Neutrophil (primary cell): ENCODE measurements at regions not wholly inside any gene's neighbourhood (a gene's known extent, or its start where the extent isn't known, plus 50 kb on each side); places are given as distances from the start of the nearest gene placed in this dataset.
A peak's percentile ranks its signal among the peaks of the same experiment; 100 is the strongest.

Source experiments
- H3K27ac ChIP-seq: fragments of 200-600 bp; sonication (generic); 2 replicates; pipeline ENCODE4 v1.5.1; 2016; ENCODE audit warnings: mild to moderate bottlenecking, moderate library complexity
- H3K27me3 ChIP-seq: fragments of 200-600 bp; sonication (generic); 2 replicates; pipeline ENCODE4 v1.6.0; 2016; ENCODE audit warnings: mild to moderate bottlenecking
- H3K36me3 ChIP-seq: fragments of 200-600 bp; sonication (generic); 2 replicates; pipeline ENCODE4 v1.5.1; 2017
- H3K4me1 ChIP-seq, 2 experiments: fragments of 200-600 bp in 1 of 2; sonication (generic) in 1 of 2; 1 replicate in 1 of 2; 2 replicates in 1 of 2; pipeline versions ENCODE4 v1.5.1 to v1.6.1; 2013 to 2016; ENCODE audit warnings: low read depth in 1 of 2, low read length in 1 of 2, mild to moderate bottlenecking in 1 of 2, moderate library complexity in 1 of 2; ENCODE audit not compliant: control insufficient read depth in 1 of 2, insufficient read depth in 1 of 2
- H3K4me3 ChIP-seq, 2 experiments: fragments of 200-600 bp in 1 of 2; sonication (generic) in 1 of 2; 1 replicate in 1 of 2; 2 replicates in 1 of 2; pipeline ENCODE4 v1.5.1; 2013 to 2016; ENCODE audit warnings: low read depth in 1 of 2, low read length in 1 of 2, mild to moderate bottlenecking in 1 of 2, moderate library complexity in 1 of 2
- H3K9me3 ChIP-seq: fragments of 200-600 bp; sonication (generic); 2 replicates; pipeline ENCODE4 v1.5.1; 2016
- TF ChIP-seq, protein P1 (sequence below): fragments of 200-600 bp; sonication (generic); IDR thresholded peaks from 2 replicates; pipeline ENCODE4 v1.5.1; 2016; ENCODE audit warnings: antibody characterized with exemption

DNA sequence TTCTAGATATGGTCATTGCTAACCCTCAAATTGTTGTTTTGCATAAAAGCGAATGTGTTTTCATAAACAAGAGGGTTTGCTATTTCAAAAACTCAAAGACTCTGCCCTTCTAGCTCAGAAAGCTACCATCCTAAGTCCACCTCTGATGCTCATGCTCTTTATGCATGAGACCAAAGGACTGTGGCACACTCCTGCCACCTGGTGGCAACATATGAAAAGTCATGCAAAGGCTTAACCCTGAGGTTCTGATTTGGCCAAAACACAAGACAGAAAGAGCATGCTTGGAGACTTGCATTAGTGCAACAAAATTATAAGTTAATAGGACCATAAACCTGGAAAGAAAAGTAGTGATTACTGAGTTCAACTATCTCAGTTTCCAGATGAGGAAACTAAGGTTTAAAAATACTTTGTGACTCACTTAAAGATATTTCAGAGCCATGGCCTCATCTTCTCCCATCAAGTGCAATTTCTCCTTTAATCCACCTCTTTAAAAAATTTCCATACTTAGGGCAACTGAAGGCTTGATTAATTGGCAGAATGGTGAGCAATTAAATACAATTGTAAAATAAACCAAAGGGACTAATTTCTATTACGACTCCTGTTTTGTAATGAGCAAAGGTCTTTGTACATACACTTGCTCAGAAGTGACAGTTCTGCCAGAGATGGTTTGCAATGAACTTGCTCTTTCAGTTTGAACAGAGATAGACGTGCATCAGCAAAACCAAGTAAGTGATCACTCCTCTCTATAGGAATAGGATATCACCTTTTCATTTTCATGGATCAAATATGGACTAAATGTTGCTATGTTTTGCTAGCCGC is 110.7 kb upstream of the RAD23B start:
- no peaks in the 10 kb centered on the region for H3K27me3 ChIP-seq
- H3K27ac ChIP-seq = no peak overlapping the region
- TF ChIP-seq, protein P1, sequence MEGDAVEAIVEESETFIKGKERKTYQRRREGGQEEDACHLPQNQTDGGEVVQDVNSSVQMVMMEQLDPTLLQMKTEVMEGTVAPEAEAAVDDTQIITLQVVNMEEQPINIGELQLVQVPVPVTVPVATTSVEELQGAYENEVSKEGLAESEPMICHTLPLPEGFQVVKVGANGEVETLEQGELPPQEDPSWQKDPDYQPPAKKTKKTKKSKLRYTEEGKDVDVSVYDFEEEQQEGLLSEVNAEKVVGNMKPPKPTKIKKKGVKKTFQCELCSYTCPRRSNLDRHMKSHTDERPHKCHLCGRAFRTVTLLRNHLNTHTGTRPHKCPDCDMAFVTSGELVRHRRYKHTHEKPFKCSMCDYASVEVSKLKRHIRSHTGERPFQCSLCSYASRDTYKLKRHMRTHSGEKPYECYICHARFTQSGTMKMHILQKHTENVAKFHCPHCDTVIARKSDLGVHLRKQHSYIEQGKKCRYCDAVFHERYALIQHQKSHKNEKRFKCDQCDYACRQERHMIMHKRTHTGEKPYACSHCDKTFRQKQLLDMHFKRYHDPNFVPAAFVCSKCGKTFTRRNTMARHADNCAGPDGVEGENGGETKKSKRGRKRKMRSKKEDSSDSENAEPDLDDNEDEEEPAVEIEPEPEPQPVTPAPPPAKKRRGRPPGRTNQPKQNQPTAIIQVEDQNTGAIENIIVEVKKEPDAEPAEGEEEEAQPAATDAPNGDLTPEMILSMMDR = peak; percentile 47
- peaks cover 0 to 4% of the 10 kb centered on the region in 2 experiments for H3K4me1 ChIP-seq
- no peak overlapping the region for H3K4me3 ChIP-seq
- H3K9me3 ChIP-seq = no peaks in the 10 kb centered on the region
- no peaks in the 10 kb centered on the region for H3K36me3 ChIP-seq

DNA sequence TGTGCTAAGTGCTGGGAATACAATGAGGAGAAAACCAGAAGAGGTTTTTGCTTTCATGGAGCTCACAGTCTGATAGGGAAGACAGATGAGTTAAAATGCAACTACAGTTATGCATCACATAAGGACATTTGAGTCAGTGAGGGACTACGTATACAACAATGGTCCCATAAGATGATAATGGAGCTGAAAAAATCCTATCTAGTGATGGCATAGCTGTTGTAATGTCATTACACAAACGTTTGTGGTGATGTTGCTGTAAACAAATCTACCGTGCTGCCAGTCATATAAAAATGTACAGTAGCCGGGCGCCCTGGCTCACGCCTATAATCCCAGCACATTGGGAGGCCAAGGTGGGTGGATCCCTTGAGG is 110.1 kb upstream of the RAD23B start:
- no peaks in the 10 kb centered on the region for H3K9me3 ChIP-seq

DNA sequence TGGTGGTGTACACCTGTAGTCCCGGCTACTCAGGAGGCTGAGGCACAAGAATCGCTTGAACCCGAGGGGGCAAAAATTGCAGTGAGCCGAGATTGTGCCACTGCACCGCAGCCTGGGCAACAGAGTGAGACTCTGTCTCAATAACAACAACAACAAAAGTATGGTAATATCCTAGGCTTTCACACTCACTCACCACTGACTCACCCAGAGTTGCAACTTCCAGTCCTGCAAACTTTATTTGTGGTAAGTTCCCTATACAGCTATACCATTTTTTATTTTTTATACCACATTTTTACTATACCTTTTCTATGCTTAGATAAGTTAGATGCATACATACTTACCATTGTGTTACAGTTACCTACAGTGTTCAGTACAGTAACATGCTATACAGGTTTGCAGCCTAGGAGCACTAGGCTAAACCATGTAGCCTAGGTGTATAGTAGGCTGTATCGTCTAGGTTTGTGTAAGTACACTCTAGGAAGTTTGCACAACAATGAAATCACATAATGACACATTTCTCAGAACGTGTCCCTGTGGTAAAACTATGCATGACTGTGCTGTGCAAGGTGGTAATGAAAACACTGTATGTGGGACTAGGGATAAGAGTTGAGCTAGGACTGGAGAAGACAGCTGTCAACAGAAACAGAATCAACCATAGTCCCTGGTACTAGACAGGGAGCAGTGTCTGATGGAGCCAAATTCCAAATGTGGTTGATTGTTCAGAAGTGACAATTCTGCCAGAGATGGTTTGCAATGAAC is 109.5 kb upstream of the RAD23B start:
- H3K4me1 ChIP-seq = peaks cover 0 to 4% of the 10 kb centered on the region in 2 experiments
- TF ChIP-seq, protein P1 = no peak
- H3K27me3 ChIP-seq = no peaks in the 10 kb centered on the region
- H3K9me3 ChIP-seq = no peaks in the 10 kb centered on the region
- H3K36me3 ChIP-seq = no peaks in the 10 kb centered on the region
- no peak overlapping the region for H3K27ac ChIP-seq
- no peak overlapping the region for H3K4me3 ChIP-seq

More for the DNA sequence above, 110.1 kb upstream of the RAD23B start:
- H3K4me1 ChIP-seq = peaks cover 0 to 4% of the 10 kb centered on the region in 2 experiments
- H3K27me3 ChIP-seq = no peaks in the 10 kb centered on the region
- TF ChIP-seq, protein P1 = no peak
- H3K4me3 ChIP-seq = no peak overlapping the region
- H3K36me3 ChIP-seq = no peaks in the 10 kb centered on the region
- H3K27ac ChIP-seq = no peak overlapping the region

DNA sequence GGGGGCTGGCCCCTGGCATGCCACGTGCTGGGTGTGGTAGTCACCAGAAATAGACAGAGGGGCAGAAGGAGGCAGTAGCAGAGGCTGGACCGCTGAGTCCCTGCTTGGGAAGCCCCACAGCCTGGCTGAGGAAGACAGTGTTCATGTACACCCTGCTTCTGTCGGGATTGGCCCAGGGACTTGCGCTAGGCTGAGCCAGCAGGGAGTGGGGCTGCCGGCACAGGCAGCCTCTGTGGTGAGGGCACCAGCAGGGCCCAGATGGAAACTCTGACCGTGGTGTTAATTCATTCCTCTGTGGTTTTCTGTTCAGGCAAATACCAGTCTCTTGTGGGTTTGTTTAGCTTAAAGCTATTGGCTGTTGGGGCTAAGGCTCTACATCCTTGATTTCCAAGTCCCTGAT is 108.6 kb upstream of the RAD23B start:
- TF ChIP-seq, protein P1 = no peak
- Histone ChIP-seq H3K36me3 (no peaks in the 10 kb centered on the region), H3K4me1 (peaks cover 0 to 4% of the 10 kb centered on the region in 2 experiments), H3K4me3 (no peak overlapping the region), H3K27ac (no peak overlapping the region), H3K27me3 (no peaks in the 10 kb centered on the region), H3K9me3 (no peaks in the 10 kb centered on the region)

DNA sequence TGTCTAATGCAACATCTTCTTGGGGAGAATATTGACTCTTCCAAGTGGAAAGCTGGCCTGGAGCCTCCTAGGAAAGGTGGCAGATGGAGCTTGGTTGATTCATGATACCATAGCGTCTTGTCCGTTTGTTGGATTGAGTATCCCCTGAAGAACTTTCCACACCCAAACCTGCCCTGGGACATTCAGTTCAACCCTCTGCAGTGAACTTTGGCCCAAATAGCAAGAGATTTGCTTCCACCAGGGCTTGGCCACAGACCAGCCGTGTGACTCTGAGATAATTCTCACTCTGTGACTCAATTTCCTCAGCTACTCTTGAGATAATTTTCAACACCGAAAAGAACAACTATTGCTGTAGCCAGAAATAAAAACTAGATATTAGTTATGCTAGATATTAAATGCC is 108.0 kb upstream of the RAD23B start:
- peaks cover 0 to 4% of the 10 kb centered on the region in 2 experiments for H3K4me1 ChIP-seq
- TF ChIP-seq, protein P1 = no peak
- no peak overlapping the region for H3K4me3 ChIP-seq
- H3K36me3 ChIP-seq = no peaks in the 10 kb centered on the region
- no peak overlapping the region for H3K27ac ChIP-seq
- H3K9me3 ChIP-seq = no peaks in the 10 kb centered on the region
- no peaks in the 10 kb centered on the region for H3K27me3 ChIP-seq
